ENCODE measurements at regions not wholly inside any gene's neighbourhood (a gene's known extent, or its start where the extent isn't known, plus 50 kb on each side); places are given as distances from the start of the nearest gene placed in this dataset.

- TF ChIP-seq TCF7 (IDR thresholded peaks at IDR 0.05; ENCODE audit: borderline replicate concordance) (no peak), HDAC6 (IDR thresholded peaks at IDR 0.05; ENCODE audit: unreplicated experiment) (no peak), MTA3 (IDR thresholded peaks at IDR 0.05; ENCODE audit: borderline replicate concordance, low read length) (no peak), USF1 (IDR thresholded peaks at IDR 0.05; ENCODE audit: borderline replicate concordance, extremely low read length, insufficient read depth, low read depth, low read length) (no peak), HSF1 (IDR thresholded peaks at IDR 0.05; ENCODE audit: low read depth, low read length) (no peak), RFX5 (IDR thresholded peaks at IDR 0.05; ENCODE audit: low read depth, low read length) (no peak)
Observed at GRCh38 chr5:152097128-152097527, 172.5 kb upstream of the GLRA1 start (continued).

GRCh38 chr5:152094716-152095115, 170.1 kb upstream of the GLRA1 start:
- WGBS (ENCODE audit: insufficient coverage, insufficient replicate concordance, low lambda C conversion rate, missing lambda C conversion rate): 17% methylated on average over 2 of the region's 2 CpGs
- in situ Hi-C loops (cut with MboI): no loop called here
- TF ChIP-seq ZBTB33 (IDR thresholded peaks at IDR 0.05): no peak
- no peak for TF ChIP-seq EED (IDR thresholded peaks at IDR 0.05; ENCODE audit: low read depth)
- TF ChIP-seq WRNIP1 (IDR thresholded peaks at IDR 0.05; ENCODE audit: borderline replicate concordance, low read depth, low read length): no peak
- no peak for TF ChIP-seq STAT1 (conservative IDR thresholded peaks at IDR 0.05)
- TF ChIP-seq IKZF1 (conservative IDR thresholded peaks at IDR 0.05): no peak
- TF ChIP-seq RELB (IDR thresholded peaks at IDR 0.05; ENCODE audit: low read depth): no peak
- TF ChIP-seq USF2 (IDR thresholded peaks at IDR 0.05; ENCODE audit: borderline replicate concordance, low read depth, low read length): no peak
- TF ChIP-seq SIX5 (IDR thresholded peaks at IDR 0.05; ENCODE audit: low read depth, low read length, severe bottlenecking): no peak
- TF ChIP-seq MLLT1 (IDR thresholded peaks at IDR 0.05): no peak

More at GRCh38 chr5:152094716-152095115, 170.1 kb upstream of the GLRA1 start:
- POLR2A ChIA-PET: interaction anchor here (0.7 kb wide), 1 partner anchor 41 kb away, joined by 3 read pairs; no protein-coding TSS in a partner anchor
- DNase-seq (ENCODE audit: low read depth, low spot score) (no peak), ATAC-seq (no peak), FAIRE-seq (no peak)
- RAD21 ChIA-PET (ENCODE audit: unreplicated experiment): no interaction called here
- Histone ChIP-seq H3K27me3 (replicated peaks in 1 of 2; ENCODE audit: control insufficient read depth in 2 of 2, insufficient read depth in 2 of 2, low read length in 1 of 2) (no peaks in the 10 kb centered on the region; a peak in 1 of 4 replicates), H3K9me3 (replicated peaks; ENCODE audit: control insufficient read depth, insufficient read depth, low read length) (no peaks in the 10 kb centered on the region), H3K4me3 (no peak overlapping the region), H3K36me3 (ENCODE audit: control insufficient read depth in 2 of 2, insufficient read depth in 2 of 2, low read length in 1 of 2) (no peaks in the 10 kb centered on the region), H3K27ac (ENCODE audit: control insufficient read depth, insufficient read depth) (no peak overlapping the region), H3K4me2 (ENCODE audit: control insufficient read depth, insufficient read depth) (no peak overlapping the region), H3K4me1 (ENCODE audit: control insufficient read depth, insufficient read depth, low read length) (no peaks in the 10 kb centered on the region), H2AFZ (ENCODE audit: control insufficient read depth, low read depth, low read length) (no peak overlapping the region), H4K20me1 (ENCODE audit: control insufficient read depth, insufficient read depth) (no peaks in the 10 kb centered on the region), H3K9ac (ENCODE audit: control insufficient read depth, insufficient read depth, low read length) (no peak overlapping the region), H3K79me2 (ENCODE audit: control insufficient read depth, insufficient read depth, low read length) (no peaks in the 10 kb centered on the region)
- SMC1A ChIA-PET (ENCODE audit: uncharacterized antibody, unreplicated experiment): interaction anchor here (0.9 kb wide), 1 partner anchor 9 kb away, joined by 3 read pairs; no protein-coding TSS in a partner anchor
- intact Hi-C loops (cut with micrococcal nuclease; ENCODE audit: unreplicated experiment): no loop called here
- BruUV-seq (replicated peaks): no TSS peak
- CTCF ChIA-PET: interaction anchor here (1.2 kb wide), 1 partner anchor 9 kb away, joined by 3 read pairs; no protein-coding TSS in a partner anchor
